Tibial artery (tissue), 4 donors: ENCODE measurements at regions not wholly inside any gene's neighbourhood (a gene's known extent, or its start where the extent isn't known, plus 50 kb on each side); places are given as distances from the start of the nearest gene placed in this dataset.

Experiments used
- DNase-seq, 2 donors: peaks; one replicate each; pipeline ENCODE4 v3.0.0-alpha.2; 2019
- H3K27ac ChIP-seq, 2 donors: fragments of 200-600 bp; sonication (generic) in 1 of 2; 1 replicate in 1 of 2; 2 replicates in 1 of 2; pipeline ENCODE4 v1.5.1; 2018 to 2019; ENCODE audit warnings: mild to moderate bottlenecking in 1 of 2
- H3K27me3 ChIP-seq, 2 donors: fragments of 200-600 bp; sonication (generic) in 1 of 2; one replicate each; pipeline versions ENCODE4 v1.5.1 to v1.6.0; 2016 to 2019
- H3K36me3 ChIP-seq, 3 donors: fragments of 200-600 bp; sonication (generic) in 2 of 3; one replicate each; pipeline ENCODE4 v1.5.1; 2016 to 2019; ENCODE audit warnings: mild to moderate bottlenecking in 2 of 3
- H3K4me1 ChIP-seq, 4 donors: fragments of 200-600 bp; sonication (generic) in 2 of 4; 1 replicate in 3 of 4; 2 replicates in 1 of 4; pipeline ENCODE4 v1.5.1; 2016 to 2019
- H3K4me3 ChIP-seq, 2 donors: fragments of 200-600 bp; sonication (generic) in 1 of 2; 1 replicate in 1 of 2; 2 replicates in 1 of 2; pipeline ENCODE4 v1.5.1; 2018 to 2019; ENCODE audit warnings: mild to moderate bottlenecking in 2 of 2
- H3K9me3 ChIP-seq, 3 donors: fragments of 200-600 bp; sonication (generic) in 1 of 3; one replicate each; pipeline ENCODE4 v1.5.1; 2016 to 2019
- intact Hi-C: fragments of 100-400 bp; cut with DNase I; formaldehyde crosslinking; loops from one replicate; pipeline ENCODE4 v1.15.0; 2023; ENCODE audit warnings: low total_unique reads
- TF ChIP-seq, protein P1 (sequence below), 2 experiments: fragments of 200-600 bp in 1 of 2; fragments of 450-650 bp in 1 of 2; IDR thresholded peaks; one replicate each; pipeline ENCODE4 v1.5.1; 2017 to 2019; ENCODE audit warnings: antibody characterized with exemption in 2 of 2, mild to moderate bottlenecking in 1 of 2, moderate library complexity in 1 of 2

DNA sequence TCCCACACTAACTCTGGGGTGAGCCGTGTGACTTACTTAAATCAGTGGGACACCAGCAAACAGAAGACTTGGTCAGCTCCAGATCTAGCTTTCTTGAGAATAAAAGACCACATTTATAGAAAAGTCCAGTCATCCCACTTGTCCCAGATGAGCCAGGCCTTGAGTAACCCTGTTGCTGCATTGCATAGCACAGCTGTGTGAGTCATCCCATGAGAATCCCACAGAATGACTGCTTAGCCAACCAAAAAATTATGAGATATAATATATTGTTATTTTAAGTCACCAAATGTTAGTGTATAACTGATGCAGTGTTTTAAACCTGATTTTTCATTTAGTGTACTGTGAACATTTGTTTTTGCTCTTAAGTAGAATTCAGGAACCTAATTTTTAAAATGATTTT is 94.2 kb upstream of the FSHR start:
- TF ChIP-seq, protein P1, sequence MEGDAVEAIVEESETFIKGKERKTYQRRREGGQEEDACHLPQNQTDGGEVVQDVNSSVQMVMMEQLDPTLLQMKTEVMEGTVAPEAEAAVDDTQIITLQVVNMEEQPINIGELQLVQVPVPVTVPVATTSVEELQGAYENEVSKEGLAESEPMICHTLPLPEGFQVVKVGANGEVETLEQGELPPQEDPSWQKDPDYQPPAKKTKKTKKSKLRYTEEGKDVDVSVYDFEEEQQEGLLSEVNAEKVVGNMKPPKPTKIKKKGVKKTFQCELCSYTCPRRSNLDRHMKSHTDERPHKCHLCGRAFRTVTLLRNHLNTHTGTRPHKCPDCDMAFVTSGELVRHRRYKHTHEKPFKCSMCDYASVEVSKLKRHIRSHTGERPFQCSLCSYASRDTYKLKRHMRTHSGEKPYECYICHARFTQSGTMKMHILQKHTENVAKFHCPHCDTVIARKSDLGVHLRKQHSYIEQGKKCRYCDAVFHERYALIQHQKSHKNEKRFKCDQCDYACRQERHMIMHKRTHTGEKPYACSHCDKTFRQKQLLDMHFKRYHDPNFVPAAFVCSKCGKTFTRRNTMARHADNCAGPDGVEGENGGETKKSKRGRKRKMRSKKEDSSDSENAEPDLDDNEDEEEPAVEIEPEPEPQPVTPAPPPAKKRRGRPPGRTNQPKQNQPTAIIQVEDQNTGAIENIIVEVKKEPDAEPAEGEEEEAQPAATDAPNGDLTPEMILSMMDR (IDR thresholded peaks at IDR 0.05) = no peak
- H3K4me1 ChIP-seq = no peaks in the 10 kb centered on the region
- intact Hi-C loops = no loop called here
- no peak overlapping the region for H3K27ac ChIP-seq
- no peaks in the 10 kb centered on the region for H3K27me3 ChIP-seq
- no peak overlapping the region for H3K4me3 ChIP-seq
- no peaks in the 10 kb centered on the region for H3K36me3 ChIP-seq
- H3K9me3 ChIP-seq = no peaks in the 10 kb centered on the region
- DNase-seq = peak in 1 of 2 donors; percentile 25

DNA sequence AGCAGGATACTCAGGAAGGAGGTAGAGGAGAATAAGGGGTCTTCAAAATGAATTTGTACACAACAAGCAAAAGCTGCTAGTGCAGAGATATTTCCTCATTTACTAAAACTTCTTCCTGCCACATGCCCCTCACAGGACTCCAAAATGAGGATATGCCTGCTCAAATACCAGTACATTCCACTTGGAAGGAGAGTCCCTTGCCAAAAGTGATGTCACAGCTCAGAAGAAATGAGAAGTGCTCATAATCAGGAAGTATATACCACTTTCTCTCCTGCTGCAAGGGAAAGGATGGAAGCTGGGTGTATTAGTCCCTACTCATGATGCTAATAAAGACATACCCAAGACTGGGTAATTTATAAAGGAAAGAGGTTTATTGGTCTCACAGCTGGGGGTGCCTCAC is 87.7 kb upstream of the FSHR start:
- Histone ChIP-seq H3K27ac (no peak overlapping the region), H3K4me1 (no peaks in the 10 kb centered on the region), H3K36me3 (no peaks in the 10 kb centered on the region), H3K9me3 (no peaks in the 10 kb centered on the region), H3K27me3 (no peaks in the 10 kb centered on the region), H3K4me3 (no peak overlapping the region)
- DNase-seq = no peak
- intact Hi-C loops = no loop called here
- TF ChIP-seq, protein P1 (IDR thresholded peaks at IDR 0.05) = no peak

DNA sequence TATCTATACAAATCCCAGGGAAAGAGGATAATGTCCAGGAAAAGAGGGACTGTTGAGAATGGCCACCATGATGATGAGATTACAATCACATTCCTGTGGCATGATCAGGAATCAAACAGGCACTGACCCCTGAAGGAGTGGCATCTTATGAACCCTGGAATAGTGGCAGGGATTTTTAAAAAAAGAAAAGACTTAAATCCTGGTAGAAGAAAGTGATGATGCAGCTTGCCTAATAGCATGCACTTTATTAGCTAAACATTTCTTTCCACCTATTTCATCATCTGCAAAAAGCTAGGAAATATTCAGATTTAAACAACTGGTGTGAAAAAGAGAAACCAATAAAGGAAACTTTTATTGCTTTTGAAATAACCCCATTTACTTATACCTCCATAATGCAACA is 87.2 kb upstream of the FSHR start:
- DNase-seq = no peak
- no peak overlapping the region for H3K4me3 ChIP-seq
- no peaks in the 10 kb centered on the region for H3K27me3 ChIP-seq
- H3K36me3 ChIP-seq = no peaks in the 10 kb centered on the region
- TF ChIP-seq, protein P1 (IDR thresholded peaks at IDR 0.05) = no peak
- H3K9me3 ChIP-seq = no peaks in the 10 kb centered on the region
- no peak overlapping the region for H3K27ac ChIP-seq
- intact Hi-C loops = no loop called here
- H3K4me1 ChIP-seq = no peaks in the 10 kb centered on the region

DNA sequence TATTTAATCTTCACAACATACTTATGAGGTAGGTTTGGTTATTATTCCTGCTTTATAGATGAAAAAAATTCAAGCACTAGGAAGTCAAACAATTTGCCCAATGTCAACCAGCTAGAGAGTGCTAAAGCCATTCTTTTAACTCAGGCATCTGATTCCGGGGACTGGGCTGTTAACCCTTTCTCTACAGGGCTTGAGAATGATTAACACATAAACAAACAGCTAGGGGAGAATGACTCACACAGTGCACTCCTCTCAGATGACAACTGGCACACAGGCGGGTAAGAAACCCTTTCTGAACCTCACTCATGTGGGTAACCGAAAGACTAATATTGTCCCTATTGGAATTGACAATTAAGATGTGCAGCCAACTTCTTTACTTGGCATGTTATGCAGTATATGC is 86.3 kb upstream of the FSHR start:
- no peaks in the 10 kb centered on the region for H3K9me3 ChIP-seq
- H3K27ac ChIP-seq = no peak overlapping the region
- no peaks in the 10 kb centered on the region for H3K27me3 ChIP-seq
- intact Hi-C loops = no loop called here
- no peak overlapping the region for H3K4me3 ChIP-seq
- DNase-seq = no peak
- H3K4me1 ChIP-seq = no peaks in the 10 kb centered on the region
- H3K36me3 ChIP-seq = no peaks in the 10 kb centered on the region
- TF ChIP-seq, protein P1 (IDR thresholded peaks at IDR 0.05) = no peak

DNA sequence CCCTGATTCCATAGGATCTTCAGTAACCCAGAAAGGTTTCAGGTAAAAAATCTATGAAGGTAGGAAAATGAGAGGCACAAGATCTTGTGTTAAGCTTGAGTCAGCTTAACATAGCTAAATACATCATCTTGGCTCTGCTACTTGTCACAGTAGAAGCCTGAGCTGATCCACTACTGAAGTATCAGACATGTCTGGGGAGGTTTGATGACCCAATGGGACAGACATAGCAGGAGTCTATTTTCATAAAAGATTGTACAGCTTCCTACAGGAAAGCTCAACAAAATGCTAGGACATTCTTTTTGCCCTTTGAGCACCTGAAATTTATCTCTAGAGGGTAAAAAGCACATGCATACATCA is 84.3 kb upstream of the FSHR start:
- no peak overlapping the region for H3K27ac ChIP-seq
- H3K36me3 ChIP-seq = no peaks in the 10 kb centered on the region
- no peak for DNase-seq
- intact Hi-C loops = no loop called here
- H3K4me3 ChIP-seq = no peak overlapping the region
- TF ChIP-seq, protein P1 (IDR thresholded peaks at IDR 0.05) = no peak
- H3K4me1 ChIP-seq = no peaks in the 10 kb centered on the region
- H3K9me3 ChIP-seq = no peaks in the 10 kb centered on the region
- H3K27me3 ChIP-seq = no peaks in the 10 kb centered on the region

DNA sequence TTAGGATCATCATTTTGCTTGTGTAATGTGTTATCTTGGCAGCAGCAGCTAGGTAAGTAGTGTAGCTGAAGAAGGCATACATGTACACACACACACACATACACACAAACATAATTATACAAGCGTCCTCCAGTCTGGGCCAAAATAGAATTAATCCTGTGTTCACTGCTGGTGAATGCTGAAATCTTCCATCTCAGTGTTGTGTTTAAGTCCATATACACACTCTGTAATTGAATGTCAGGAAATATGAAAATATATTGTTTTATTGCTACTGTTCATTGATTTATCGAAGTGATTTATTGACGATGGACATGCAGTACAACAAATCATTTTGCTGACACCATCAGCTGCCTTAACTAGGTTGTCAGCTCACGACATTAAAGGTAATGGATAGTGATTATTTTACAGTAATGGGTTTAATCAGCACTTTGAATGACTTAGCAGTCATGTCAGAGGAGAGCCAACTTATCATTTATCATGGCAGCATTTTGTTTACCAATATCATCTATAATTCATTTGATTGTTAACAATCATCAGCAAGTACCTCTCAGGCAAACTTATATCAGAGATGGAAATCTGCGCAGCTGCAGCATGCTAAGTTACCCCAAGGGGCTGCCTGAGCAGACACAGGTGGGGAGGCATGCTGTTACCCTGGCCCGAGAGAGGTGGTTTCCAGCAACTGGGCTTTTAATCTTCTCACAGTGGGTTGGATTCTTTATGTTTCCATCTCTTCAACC is 83.7 kb upstream of the FSHR start:
- Histone ChIP-seq H3K27me3 (no peaks in the 10 kb centered on the region), H3K27ac (no peak overlapping the region), H3K9me3 (no peaks in the 10 kb centered on the region), H3K36me3 (no peaks in the 10 kb centered on the region), H3K4me1 (no peaks in the 10 kb centered on the region), H3K4me3 (no peak overlapping the region)
- intact Hi-C loops = no loop called here
- no peak for DNase-seq
- TF ChIP-seq, protein P1 (IDR thresholded peaks at IDR 0.05) = no peak
